ENCODE measurements at regions not wholly inside any gene's neighbourhood (a gene's known extent, or its start where the extent isn't known, plus 50 kb on each side); places are given as distances from the start of the nearest gene placed in this dataset.
A peak's percentile ranks its signal among the peaks of the same experiment; 100 is the strongest.

- TF ChIP-seq CTCF (IDR thresholded peaks at IDR 0.05; ENCODE audit: insufficient read depth, low read length), result no peak
- DNase-seq (ENCODE audit: low read depth), result no peak
- H3K4me3 ChIP-seq (ENCODE audit: low read depth, low read length), result no peak overlapping the region
These were observed 408.8 kb downstream of the FUT8 start for GRCh38 chr14:65821224-65821753.

DNA sequence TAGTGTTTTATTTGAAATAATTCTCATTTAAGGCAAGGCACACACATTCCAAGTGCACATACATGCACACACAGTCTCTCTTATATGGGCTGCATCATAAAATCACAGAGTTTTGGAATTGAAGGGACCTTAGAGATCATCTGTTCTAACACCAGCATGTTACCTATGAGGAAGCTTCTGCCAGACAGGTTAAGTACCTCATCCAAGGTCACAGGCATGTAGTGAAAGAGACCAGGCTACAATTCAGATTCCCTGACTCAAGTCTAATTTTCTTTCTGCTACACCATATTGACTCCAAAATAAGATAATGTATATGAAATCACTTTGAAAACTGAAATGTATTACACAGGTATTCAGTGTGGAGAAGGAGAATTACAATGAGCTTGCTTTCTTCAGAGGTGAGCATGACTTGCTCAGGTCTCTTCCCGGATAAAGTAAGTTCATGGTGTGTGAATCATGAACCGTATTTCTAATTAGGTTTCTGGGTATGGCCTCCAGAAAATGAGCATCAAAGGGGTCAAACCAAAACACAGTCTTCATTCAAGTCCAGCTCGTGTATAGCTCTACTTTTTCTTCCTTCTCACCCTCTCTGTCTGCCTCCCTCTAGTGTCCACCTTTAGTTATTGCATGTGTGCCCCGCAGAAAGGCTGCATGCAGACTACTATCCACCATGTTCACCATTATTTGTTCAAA lies 411.9 kb downstream of the FUT8 start:
- TF ChIP-seq CTCF (IDR thresholded peaks at IDR 0.05; ENCODE audit: insufficient read depth, low read length), result peak; percentile 96
- peak; percentile 81 for DNase-seq (ENCODE audit: low read depth)
- H3K4me3 ChIP-seq (ENCODE audit: low read depth, low read length), result no peak overlapping the region

DNA sequence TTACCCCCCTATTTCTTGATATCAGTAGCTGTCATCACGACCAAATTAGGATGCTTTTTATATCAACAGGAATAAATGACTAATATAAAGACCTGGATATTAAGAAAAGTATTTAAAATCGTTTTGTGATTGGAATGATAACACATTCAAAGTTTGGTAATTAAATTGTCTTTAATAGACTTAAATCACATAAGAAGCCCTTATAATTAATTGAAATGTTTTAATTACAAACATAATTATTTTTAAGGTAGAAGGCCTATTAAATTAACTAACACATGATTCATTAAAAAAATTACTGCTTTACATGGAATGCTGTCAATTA lies 412.4 kb downstream of the FUT8 start:
- DNase-seq (ENCODE audit: low read depth), result no peak
- TF ChIP-seq CTCF (IDR thresholded peaks at IDR 0.05; ENCODE audit: insufficient read depth, low read length), result no peak
- H3K4me3 ChIP-seq (ENCODE audit: low read depth, low read length), result no peak overlapping the region

- no peak for DNase-seq (ENCODE audit: low read depth)
- H3K4me3 ChIP-seq (ENCODE audit: low read depth, low read length), result no peak overlapping the region
- no peak for TF ChIP-seq CTCF (IDR thresholded peaks at IDR 0.05; ENCODE audit: insufficient read depth, low read length)
These were observed 414.4 kb downstream of the FUT8 start for GRCh38 chr14:65826946-65827345.

- no peak for DNase-seq (ENCODE audit: low read depth)
- H3K4me3 ChIP-seq (ENCODE audit: low read depth, low read length), result no peak overlapping the region
- TF ChIP-seq CTCF (IDR thresholded peaks at IDR 0.05; ENCODE audit: insufficient read depth, low read length), result no peak
These were observed 415.0 kb downstream of the FUT8 start for GRCh38 chr14:65827520-65827919.

GRCh38 chr14:65828396-65828795 lies 415.9 kb downstream of the FUT8 start:
- no peak for DNase-seq (ENCODE audit: low read depth)
- TF ChIP-seq CTCF (IDR thresholded peaks at IDR 0.05; ENCODE audit: insufficient read depth, low read length), result no peak
- no peak overlapping the region for H3K4me3 ChIP-seq (ENCODE audit: low read depth, low read length)

All from fibroblast of the aortic adventitia (primary cell).